ENCODE measurements at regions not wholly inside any gene's neighbourhood (a gene's known extent, or its start where the extent isn't known, plus 50 kb on each side); places are given as distances from the start of the nearest gene placed in this dataset.

GRCh38 chr11:104433751-104434150 is 269.8 kb upstream of the PDGFD start:
- no peak for TF ChIP-seq TAF1 (IDR thresholded peaks at IDR 0.05; ENCODE audit: low read depth, low read length)
- no peak for TF ChIP-seq PHF8 (conservative IDR thresholded peaks at IDR 0.05; ENCODE audit: low read depth, low read length)
- TF ChIP-seq POU5F1 (IDR thresholded peaks at IDR 0.05; ENCODE audit: low read depth, low read length): no peak
- no peak for TF ChIP-seq EGR1 (IDR thresholded peaks at IDR 0.05; ENCODE audit: borderline replicate concordance, low read depth, low read length)
- TF ChIP-seq SP2 (IDR thresholded peaks at IDR 0.05; ENCODE audit: low read length): no peak
- TF ChIP-seq EP300 (IDR thresholded peaks at IDR 0.05; ENCODE audit: borderline replicate concordance in 1 of 2, low read depth in 2 of 2, low read length in 2 of 2): no peak
- no peak for TF ChIP-seq TCF12 (IDR thresholded peaks at IDR 0.05; ENCODE audit: low read depth, low read length)
- no peak for TF ChIP-seq BRCA1 (IDR thresholded peaks at IDR 0.05; ENCODE audit: low read depth, low read length)
- TF ChIP-seq SUZ12 (IDR thresholded peaks at IDR 0.05; ENCODE audit: low read length): no peak
- no peak for TF ChIP-seq FOSL1 (IDR thresholded peaks at IDR 0.05; ENCODE audit: insufficient read depth, low read depth, low read length)
- TF ChIP-seq TAF7 (optimal IDR thresholded peaks at IDR 0.05; ENCODE audit: borderline replicate concordance, low read depth, low read length): no peak
- TF ChIP-seq CTBP2 (IDR thresholded peaks at IDR 0.05; ENCODE audit: borderline replicate concordance, insufficient read depth, insufficient read length, low read length): no peak
- TF ChIP-seq CREB1 (IDR thresholded peaks at IDR 0.05): no peak
- 97% methylated on average over 3 of the region's 3 CpGs; no CpG with 5 or more reads in 1 of the 2 experiments for WGBS, 2 experiments (ENCODE audit: extremely low coverage in 1 of 2, insufficient coverage in 1 of 2, insufficient read length in 1 of 2, insufficient replicate concordance in 2 of 2, low coverage in 1 of 2, low lambda C conversion rate in 2 of 2, missing lambda C conversion rate in 1 of 2)
- Histone ChIP-seq H4K20me1 (replicated peaks in 1 of 2; ENCODE audit: control insufficient read depth in 1 of 2, insufficient read depth in 2 of 2, low read length in 2 of 2) (no peaks in the 10 kb centered on the region), H3K4me2 (ENCODE audit: insufficient read depth in 1 of 2, low read depth in 2 of 2, low read length in 2 of 2) (no peak overlapping the region), H3K9me3 (ENCODE audit: insufficient read depth in 2 of 2, low read depth in 1 of 2, low read length in 1 of 2) (no peaks in the 10 kb centered on the region), H4K5ac (ENCODE audit: insufficient read length, low read depth, low read length) (no peak overlapping the region), H3K4ac (replicated peaks; ENCODE audit: insufficient read length, low read depth, low read length) (no peak overlapping the region), H3K56ac (replicated peaks; ENCODE audit: insufficient read length, low read depth, low read length) (no peak overlapping the region), H4K8ac (ENCODE audit: extremely low read depth, insufficient read depth, low read length) (no peak overlapping the region), H2BK20ac (ENCODE audit: low read length) (no peak overlapping the region), H3K14ac (ENCODE audit: insufficient read length) (no peak overlapping the region), H2BK120ac (replicated peaks; ENCODE audit: low read depth, low read length) (no peak overlapping the region), H3K18ac (ENCODE audit: extremely low read depth, low read length) (no peak overlapping the region), H2BK5ac (ENCODE audit: low read depth, low read length) (no peak overlapping the region), H3K4me3 (ENCODE audit: extremely low read depth in 1 of 4, insufficient read depth in 2 of 4, low read depth in 3 of 4, low read length in 4 of 4) (no peak overlapping the region), H4K91ac (replicated peaks; ENCODE audit: insufficient read length, low read length) (no peak overlapping the region), H2BK15ac (ENCODE audit: low read length) (no peak overlapping the region), H3K23ac (ENCODE audit: insufficient read length) (no peak overlapping the region), H3K79me1 (ENCODE audit: low read depth, low read length) (no peaks in the 10 kb centered on the region), H3K27me3 (replicated peaks in 1 of 4; ENCODE audit: control insufficient read depth in 3 of 4, extremely low read depth in 1 of 4, insufficient read depth in 3 of 4, low read length in 3 of 4) (no peaks in the 10 kb centered on the region), H2BK12ac (ENCODE audit: low read depth, low read length) (no peak overlapping the region), H2AK5ac (ENCODE audit: low read depth, low read length) (no peak overlapping the region), H3K27ac (ENCODE audit: low read depth, low read length) (no peak overlapping the region), H3K9ac (replicated peaks in 1 of 4; ENCODE audit: extremely low read depth in 1 of 4, low read depth in 3 of 4, low read length in 3 of 4) (no peak overlapping the region), H3K36me3 (ENCODE audit: control insufficient read depth in 2 of 4, insufficient read depth in 4 of 4, low read length in 3 of 4) (no peaks in the 10 kb centered on the region), H3K4me1 (replicated peaks in 1 of 4; ENCODE audit: control insufficient read depth in 3 of 4, insufficient read depth in 4 of 4, low read length in 3 of 4) (no peaks in the 10 kb centered on the region; a peak in 1 of 7 replicates), H2AFZ (ENCODE audit: low read length) (no peak overlapping the region), H3K79me2 (ENCODE audit: control insufficient read depth in 1 of 2, insufficient read depth in 2 of 2, low read length in 2 of 2) (no peaks in the 10 kb centered on the region), H3K23me2 (ENCODE audit: low read depth, low read length) (no peaks in the 10 kb centered on the region; the same call in 1 of the 2 replicates)
- CTCF ChIA-PET (ENCODE audit: partially characterized antibody): no interaction called here
- FAIRE-seq: no peak
- POLR2A ChIA-PET (ENCODE audit: partially characterized antibody): no interaction called here
- DNase-seq (ENCODE audit: low read depth in 1 of 2, low spot score in 2 of 2): no peak

Data from H1 (cell line).